GM20000 (cell line): ENCODE measurements at regions not wholly inside any gene's neighbourhood (a gene's known extent, or its start where the extent isn't known, plus 50 kb on each side); places are given as distances from the start of the nearest gene placed in this dataset.

Experiments
- DNase-seq: peaks from one replicate; pipeline ENCODE4 v3.0.0; 2012; ENCODE audit warnings: low spot score
- CTCF ChIP-seq: IDR thresholded peaks from 2 replicates; pipeline ENCODE4 v1.5.1; 2012; ENCODE audit warnings: mild to moderate bottlenecking, control low read depth; ENCODE audit errors: extremely low read depth, missing control alignments

- no peak for DNase-seq
- TF ChIP-seq CTCF: no peak
Measured at GRCh38 chr20:22509843-22510147, 74.6 kb downstream of the FOXA2 start.

DNA sequence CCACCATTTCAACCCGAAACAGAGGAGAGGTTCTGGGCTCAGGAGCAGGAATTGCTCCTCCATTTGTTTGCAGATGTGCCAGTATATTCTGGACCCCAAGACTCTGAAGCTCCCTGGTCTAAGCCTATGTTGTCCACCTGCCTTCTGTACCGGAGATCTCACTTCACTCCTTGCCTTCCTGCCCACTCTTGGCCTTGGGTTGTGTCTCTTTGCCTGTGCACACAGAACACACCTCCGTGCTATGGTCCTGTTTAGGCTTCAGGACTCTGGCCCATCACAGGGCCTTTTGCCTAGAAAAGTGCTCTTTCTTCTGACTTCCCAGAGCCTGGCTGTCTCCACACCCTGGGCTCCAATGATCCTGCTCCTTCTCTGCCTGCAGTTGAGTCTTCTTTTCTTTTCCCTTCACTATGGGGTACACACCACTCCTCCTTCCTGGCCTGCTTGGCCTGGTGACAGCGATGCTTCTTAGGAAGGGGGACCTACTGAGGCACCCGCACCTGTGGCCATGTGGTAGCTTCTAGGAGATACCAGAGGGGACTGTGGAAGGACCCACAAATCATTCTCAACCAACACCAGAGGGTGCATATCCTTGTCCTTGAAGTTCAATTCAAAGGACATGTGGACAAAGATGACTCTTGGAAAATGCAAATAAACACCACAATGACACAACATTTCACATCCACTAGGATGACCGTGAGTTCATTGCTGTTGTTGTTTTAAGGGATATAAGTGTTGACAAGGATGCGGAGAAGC lies 75.1 kb downstream of the FOXA2 start:
- no peak for TF ChIP-seq CTCF
- no peak for DNase-seq

GRCh38 chr20:22508426-22508825 lies 75.9 kb downstream of the FOXA2 start:
- DNase-seq: no peak
- TF ChIP-seq CTCF: no peak

DNA sequence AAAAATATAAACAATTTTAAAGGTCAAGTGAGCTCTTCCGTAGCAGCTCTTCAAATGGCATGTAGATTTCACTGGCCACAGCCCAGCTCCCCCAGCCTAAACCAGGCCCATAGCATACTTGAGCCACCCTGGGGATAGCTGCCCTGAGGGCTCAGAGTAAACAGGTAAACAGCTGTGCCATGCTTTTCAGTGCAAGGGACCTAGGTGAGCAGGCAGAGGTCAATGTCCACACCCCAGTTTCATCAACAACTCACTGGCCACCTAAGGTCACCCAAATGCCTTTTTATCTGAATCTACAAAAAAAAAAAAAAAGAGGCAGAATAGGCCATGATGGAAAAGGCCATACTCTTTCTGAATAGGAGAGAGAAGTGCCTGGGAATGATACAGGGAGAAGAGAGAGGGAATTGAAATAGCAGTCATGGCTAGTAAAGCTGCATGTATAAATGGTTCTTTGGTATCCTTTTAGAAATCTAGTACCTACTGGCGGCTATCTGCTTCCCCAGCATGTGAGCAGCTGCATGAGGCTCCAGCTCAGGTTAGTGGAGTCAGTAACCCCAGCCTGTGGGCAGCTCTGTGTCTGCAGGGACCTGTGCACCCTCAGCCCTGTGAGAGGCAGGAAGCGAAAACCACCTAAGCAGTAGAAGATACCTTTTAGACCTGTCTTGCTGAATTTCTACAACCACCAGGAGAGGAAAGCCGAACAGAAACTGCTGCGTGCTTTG lies 77.0 kb downstream of the FOXA2 start:
- no peak for TF ChIP-seq CTCF

GRCh38 chr20:22506827-22507226 lies 77.5 kb downstream of the FOXA2 start:
- TF ChIP-seq CTCF: no peak
- DNase-seq: no peak

More for the DNA sequence above, 77.0 kb downstream of the FOXA2 start:
- no peak for DNase-seq

DNA sequence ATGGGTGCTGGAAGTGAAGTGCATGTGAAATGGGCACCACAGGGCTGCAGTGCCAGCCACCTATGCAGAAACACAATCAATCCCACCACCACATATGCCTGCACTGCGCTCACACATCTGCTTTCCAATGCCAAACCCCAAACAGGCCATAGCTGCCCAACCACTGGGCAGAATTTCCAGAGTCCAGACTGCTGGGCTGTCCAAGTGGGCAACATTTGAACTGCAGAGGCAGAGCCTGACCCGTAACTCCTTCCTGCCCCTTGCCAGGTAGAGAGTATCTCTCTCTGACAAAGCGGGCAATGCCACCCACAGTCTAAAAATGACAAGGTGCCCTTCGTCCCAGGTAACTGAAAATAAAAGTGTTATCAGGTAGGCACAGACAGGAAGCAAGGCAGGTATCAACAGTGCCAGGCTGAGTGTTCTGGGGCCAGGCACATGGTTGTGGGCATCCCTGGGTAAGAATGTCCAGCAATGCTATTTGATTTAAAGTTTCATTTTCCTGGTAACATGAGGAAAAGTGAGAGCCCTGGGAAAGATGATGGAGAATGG lies 79.5 kb downstream of the FOXA2 start:
- TF ChIP-seq CTCF: no peak

GRCh38 chr20:22503577-22503976 lies 80.8 kb downstream of the FOXA2 start:
- no peak for DNase-seq
- no peak for TF ChIP-seq CTCF

More for the DNA sequence above, 79.5 kb downstream of the FOXA2 start:
- no peak for DNase-seq
